K562 (cell line): ENCODE measurements at regions not wholly inside any gene's neighbourhood (a gene's known extent, or its start where the extent isn't known, plus 50 kb on each side); places are given as distances from the start of the nearest gene placed in this dataset.

Experiments
- ATAC-seq: fragments of 200-7000 bp; cut with Tn5 transposase; 3 replicates; pipeline ENCODE4 v1.9.1; 2020; ENCODE audit warnings: moderate library complexity
- BruUV-seq: library from RNA; stranded (reverse); fragments of 400-500 nt; replicated peaks from 2 replicates; lab custom pipeline; 2021; lab: Mats Ljungman, UMichigan
- CTCF ChIA-PET: fragments of 300-600 bp; formaldehyde crosslinking; extraction: SDS; loops from one replicate; lab custom pipeline; 2021; ENCODE audit warnings: low intra/inter-chr PET ratio; lab: Yijun Ruan, JAX
- POLR2A ChIA-PET: fragments of 300-600, 350-650 bp; sonication (Branson Sonifier 250); formaldehyde crosslinking; extraction: SDS; loops from one replicate; lab custom pipeline; 2021; ENCODE audit warnings: antibody characterized with exemption, inconsistent platforms; lab: Yijun Ruan, JAX
- DNase-seq, 4 experiments: peaks; one replicate each; pipeline versions ENCODE4 v3.0.0 to v3.0.0-alpha.2; 2011 to 2018; ENCODE audit warnings: low spot score in 3 of 4, mixed read lengths in 3 of 4; ENCODE audit errors: extremely low read depth in 1 of 4
- FAIRE-seq: peaks from 2 replicates; lab custom pipeline; 2011; peaks lifted over from hg19 to GRCh38; lab: Jason Lieb, UNC
- H2AFZ ChIP-seq: 2 replicates; pipeline ENCODE4 v1.6.0; 2011; ENCODE audit warnings: low read depth, low read length, control low read depth, inconsistent platforms
- H3K27ac ChIP-seq: fragments of 200-600 bp; 3 replicates; pipeline ENCODE4 v1.8.0; 2011; ENCODE audit warnings: low read depth, mild to moderate bottlenecking, control low read depth, inconsistent platforms, low read length, moderate library complexity, mixed read lengths; ENCODE audit errors: extremely low read depth
- H3K27me3 ChIP-seq, 2 experiments: fragments of 300-600 bp in 1 of 2; 2 replicates in 1 of 2; 3 replicates in 1 of 2; pipeline versions ENCODE4 v1.6.0 to v1.8.0; 2011; ENCODE audit warnings: inconsistent platforms in 2 of 2, low read length in 2 of 2, mild to moderate bottlenecking in 1 of 2, mixed read lengths in 1 of 2, moderate library complexity in 1 of 2; ENCODE audit not compliant: control insufficient read depth in 2 of 2, insufficient read depth in 2 of 2
- H3K36me3 ChIP-seq: fragments of 300-600 bp; 3 replicates; pipeline ENCODE4 v1.8.0; 2011; ENCODE audit warnings: mild to moderate bottlenecking, low read length, inconsistent platforms; ENCODE audit not compliant: control insufficient read depth, insufficient read depth
- H3K4me1 ChIP-seq, 2 experiments: fragments of 200-600 bp in 1 of 2; replicated peaks in 1 of 2; 2 replicates in 1 of 2; 3 replicates in 1 of 2; pipeline versions ENCODE4 v1.5.1 to v1.8.0; 2011; ENCODE audit warnings: inconsistent platforms in 2 of 2, low read length in 2 of 2, mild to moderate bottlenecking in 1 of 2, mixed read lengths in 1 of 2, moderate library complexity in 1 of 2; ENCODE audit not compliant: control insufficient read depth in 2 of 2, insufficient read depth in 2 of 2
- H3K4me2 ChIP-seq: 2 replicates; pipeline ENCODE4 v1.6.1; 2011; ENCODE audit warnings: low read length, control low read depth, inconsistent platforms, mixed read lengths; ENCODE audit not compliant: insufficient read depth
- H3K4me3 ChIP-seq: fragments of 200-600 bp; sonication (generic), shearing (Covaris generic); 2 replicates; pipeline ENCODE4 v1.5.1; 2016; ENCODE audit warnings: control low read depth, inconsistent platforms
- H3K79me2 ChIP-seq: fragments of 200-600 bp; 3 replicates; pipeline ENCODE4 v1.8.0; 2011; ENCODE audit warnings: low read length, inconsistent platforms; ENCODE audit not compliant: control insufficient read depth, insufficient read depth
- H3K9ac ChIP-seq, 2 experiments: 2 replicates each; pipeline versions ENCODE4 v1.6.0 to v1.6.1; 2011; ENCODE audit warnings: low read depth in 2 of 2, low read length in 2 of 2, control low read depth in 1 of 2, inconsistent platforms in 1 of 2, mild to moderate bottlenecking in 1 of 2, mixed read lengths in 1 of 2; ENCODE audit not compliant: insufficient read depth in 1 of 2
- H3K9me1 ChIP-seq: one replicate; pipeline ENCODE4 v1.6.0; 2011; ENCODE audit warnings: inconsistent platforms, mild to moderate bottlenecking, low read length, moderate library complexity; ENCODE audit not compliant: control insufficient read depth, insufficient read depth
- H3K9me3 ChIP-seq: replicated peaks from 2 replicates; pipeline ENCODE4 v1.5.1; 2011; ENCODE audit warnings: low read depth, low read length, inconsistent platforms; ENCODE audit not compliant: control insufficient read depth, insufficient read depth
- H4K20me1 ChIP-seq: replicated peaks from 2 replicates; pipeline ENCODE4 v1.6.1; 2011; ENCODE audit warnings: low read length, inconsistent platforms, mixed read lengths; ENCODE audit not compliant: control insufficient read depth, insufficient read depth
- ILK ChIP-seq: fragments of 450-650 bp; IDR thresholded peaks from 2 replicates; pipeline ENCODE4 v1.6.1; 2016; ENCODE audit warnings: missing genetic modification characterization, low read depth, mild to moderate bottlenecking, missing compliant biosample characterization, moderate library complexity, borderline replicate concordance
- MAFG ChIP-seq: fragments of 450-650 bp; conservative IDR thresholded peaks from 2 replicates; pipeline ENCODE4 v1.6.1; 2016; ENCODE audit warnings: missing genetic modification characterization, missing compliant biosample characterization
- PHF21A ChIP-seq: fragments of 450-650 bp; IDR thresholded peaks from 2 replicates; pipeline ENCODE4 v1.6.1; 2017; ENCODE audit warnings: low read depth, borderline replicate concordance
- SRSF9 ChIP-seq: fragments of 200-400 bp; formaldehyde crosslinking; IDR thresholded peaks from 2 replicates; pipeline ENCODE4 v1.6.1; 2017; ENCODE audit warnings: low read depth, low read length, borderline replicate concordance
- TCF3 ChIP-seq: sonication (generic); formaldehyde crosslinking; IDR thresholded peaks from 2 replicates; pipeline ENCODE4 v1.4.0; 2020; ENCODE audit warnings: mild to moderate bottlenecking, missing genetic modification reagents
- TRIM24 ChIP-seq, 2 experiments: fragments of 450-650 bp; IDR thresholded peaks; 2 replicates each; pipeline ENCODE4 v1.6.1; 2016
- ZNF445 ChIP-seq: fragments of 250-450 bp; sonication (Bioruptor Pico); IDR thresholded peaks from 2 replicates; pipeline ENCODE4 v1.4.0; 2020; ENCODE audit warnings: low read depth, mild to moderate bottlenecking, moderate library complexity
- WGBS: fragments of 100-300 bp; shearing (Covaris generic); methylation state at CpG from one replicate; pipeline ENCODE4 v1.1.6; 2016; ENCODE audit warnings: low coverage, mixed read lengths; ENCODE audit not compliant: insufficient coverage; ENCODE audit errors: missing lambda C conversion rate; 5-methylcytosine and 5-hydroxymethylcytosine counted together
- in situ Hi-C: fragments of 300-500 bp; cut with MboI; formaldehyde crosslinking; loops from 4 replicates; pipeline ENCODE4 v1.15.0; 2018; ENCODE audit warnings: inconsistent platforms, mixed read lengths
- intact Hi-C: fragments of 100-400 bp; cut with micrococcal nuclease; formaldehyde crosslinking; loops from 2 replicates; pipeline ENCODE4 v1.14.2; 2022
- TF ChIP-seq, protein P1 (sequence below): fragments of 450-650 bp; IDR thresholded peaks from 2 replicates; pipeline ENCODE4 v1.6.1; 2018; ENCODE audit warnings: mild to moderate bottlenecking, low read depth; ENCODE audit not compliant: partially characterized antibody
- TF ChIP-seq, protein P2 (sequence below): fragments of 450-650 bp; IDR thresholded peaks from 2 replicates; pipeline ENCODE4 v1.6.1; 2017; ENCODE audit warnings: antibody characterized with exemption
- TF ChIP-seq, protein P3 (sequence below): fragments of 450-650 bp; IDR thresholded peaks from 2 replicates; pipeline ENCODE4 v1.6.1; 2018; ENCODE audit not compliant: partially characterized antibody

DNA sequence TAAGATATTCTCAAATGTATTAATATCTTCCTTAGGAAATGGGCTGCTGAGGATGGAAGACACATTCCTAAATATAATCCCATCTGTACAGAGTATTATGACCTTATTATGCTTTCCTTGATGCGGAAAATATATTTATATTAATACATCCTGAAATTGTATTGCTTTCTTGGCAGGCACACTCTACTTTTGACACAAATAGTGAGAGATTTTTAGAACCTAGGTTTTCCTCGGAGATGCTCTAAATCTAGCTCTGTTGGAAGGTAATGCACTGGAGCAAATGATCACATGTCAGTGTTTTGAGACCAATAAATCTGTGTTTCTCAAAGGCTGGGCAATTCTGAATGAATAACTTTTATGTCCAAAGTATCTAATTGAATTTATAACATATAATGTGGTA, 94.3 kb upstream of the MAGEC2 start:
- DNase-seq = no peak
- Histone ChIP-seq H3K36me3 (no peaks in the 10 kb centered on the region), H3K27me3 (no peaks in the 10 kb centered on the region), H3K27ac (no peak overlapping the region), H3K9me1 (no peaks in the 10 kb centered on the region), H2AFZ (no peak overlapping the region), H3K9ac (no peak overlapping the region), H3K4me3 (no peak overlapping the region), H3K9me3 (no peaks in the 10 kb centered on the region), H3K79me2 (no peaks in the 10 kb centered on the region), H3K4me1 (no peaks in the 10 kb centered on the region), H4K20me1 (no peaks in the 10 kb centered on the region), H3K4me2 (no peak overlapping the region)
- in situ Hi-C loops (no loop called here), intact Hi-C loops (no loop called here)
- CTCF ChIA-PET = no interaction called here
- FAIRE-seq = no peak
- WGBS = 0% methylated on average over 2 of the region's 2 CpGs
- ATAC-seq = no peak
- no TSS peak for BruUV-seq
- TF ChIP-seq PHF21A = no peak
- TF ChIP-seq TCF3 (CRISPR knock-in tag) = no peak
- TF ChIP-seq TRIM24 (IDR thresholded peaks at IDR 0.05) = no peak
- TF ChIP-seq SRSF9 = no peak
- TF ChIP-seq, protein P1, sequence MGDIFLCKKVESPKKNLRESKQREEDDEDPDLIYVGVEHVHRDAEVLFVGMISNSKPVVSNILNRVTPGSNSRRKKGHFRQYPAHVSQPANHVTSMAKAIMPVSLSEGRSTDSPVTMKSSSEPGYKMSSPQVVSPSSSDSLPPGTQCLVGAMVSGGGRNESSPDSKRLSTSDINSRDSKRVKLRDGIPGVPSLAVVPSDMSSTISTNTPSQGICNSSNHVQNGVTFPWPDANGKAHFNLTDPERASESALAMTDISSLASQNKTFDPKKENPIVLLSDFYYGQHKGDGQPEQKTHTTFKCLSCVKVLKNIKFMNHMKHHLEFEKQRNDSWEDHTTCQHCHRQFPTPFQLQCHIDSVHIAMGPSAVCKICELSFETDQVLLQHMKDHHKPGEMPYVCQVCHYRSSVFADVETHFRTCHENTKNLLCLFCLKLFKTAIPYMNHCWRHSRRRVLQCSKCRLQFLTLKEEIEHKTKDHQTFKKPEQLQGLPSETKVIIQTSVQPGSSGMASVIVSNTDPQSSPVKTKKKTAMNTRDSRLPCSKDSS = no peak
- TF ChIP-seq ILK (tag) = no peak
- TF ChIP-seq, protein P2, sequence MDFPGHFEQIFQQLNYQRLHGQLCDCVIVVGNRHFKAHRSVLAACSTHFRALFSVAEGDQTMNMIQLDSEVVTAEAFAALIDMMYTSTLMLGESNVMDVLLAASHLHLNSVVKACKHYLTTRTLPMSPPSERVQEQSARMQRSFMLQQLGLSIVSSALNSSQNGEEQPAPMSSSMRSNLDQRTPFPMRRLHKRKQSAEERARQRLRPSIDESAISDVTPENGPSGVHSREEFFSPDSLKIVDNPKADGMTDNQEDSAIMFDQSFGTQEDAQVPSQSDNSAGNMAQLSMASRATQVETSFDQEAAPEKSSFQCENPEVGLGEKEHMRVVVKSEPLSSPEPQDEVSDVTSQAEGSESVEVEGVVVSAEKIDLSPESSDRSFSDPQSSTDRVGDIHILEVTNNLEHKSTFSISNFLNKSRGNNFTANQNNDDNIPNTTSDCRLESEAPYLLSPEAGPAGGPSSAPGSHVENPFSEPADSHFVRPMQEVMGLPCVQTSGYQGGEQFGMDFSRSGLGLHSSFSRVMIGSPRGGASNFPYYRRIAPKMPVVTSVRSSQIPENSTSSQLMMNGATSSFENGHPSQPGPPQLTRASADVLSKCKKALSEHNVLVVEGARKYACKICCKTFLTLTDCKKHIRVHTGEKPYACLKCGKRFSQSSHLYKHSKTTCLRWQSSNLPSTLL = no peak
- TF ChIP-seq MAFG (tag) = no peak
- TF ChIP-seq ZNF445 (CRISPR knock-in tag) = no peak
- TF ChIP-seq, protein P3, sequence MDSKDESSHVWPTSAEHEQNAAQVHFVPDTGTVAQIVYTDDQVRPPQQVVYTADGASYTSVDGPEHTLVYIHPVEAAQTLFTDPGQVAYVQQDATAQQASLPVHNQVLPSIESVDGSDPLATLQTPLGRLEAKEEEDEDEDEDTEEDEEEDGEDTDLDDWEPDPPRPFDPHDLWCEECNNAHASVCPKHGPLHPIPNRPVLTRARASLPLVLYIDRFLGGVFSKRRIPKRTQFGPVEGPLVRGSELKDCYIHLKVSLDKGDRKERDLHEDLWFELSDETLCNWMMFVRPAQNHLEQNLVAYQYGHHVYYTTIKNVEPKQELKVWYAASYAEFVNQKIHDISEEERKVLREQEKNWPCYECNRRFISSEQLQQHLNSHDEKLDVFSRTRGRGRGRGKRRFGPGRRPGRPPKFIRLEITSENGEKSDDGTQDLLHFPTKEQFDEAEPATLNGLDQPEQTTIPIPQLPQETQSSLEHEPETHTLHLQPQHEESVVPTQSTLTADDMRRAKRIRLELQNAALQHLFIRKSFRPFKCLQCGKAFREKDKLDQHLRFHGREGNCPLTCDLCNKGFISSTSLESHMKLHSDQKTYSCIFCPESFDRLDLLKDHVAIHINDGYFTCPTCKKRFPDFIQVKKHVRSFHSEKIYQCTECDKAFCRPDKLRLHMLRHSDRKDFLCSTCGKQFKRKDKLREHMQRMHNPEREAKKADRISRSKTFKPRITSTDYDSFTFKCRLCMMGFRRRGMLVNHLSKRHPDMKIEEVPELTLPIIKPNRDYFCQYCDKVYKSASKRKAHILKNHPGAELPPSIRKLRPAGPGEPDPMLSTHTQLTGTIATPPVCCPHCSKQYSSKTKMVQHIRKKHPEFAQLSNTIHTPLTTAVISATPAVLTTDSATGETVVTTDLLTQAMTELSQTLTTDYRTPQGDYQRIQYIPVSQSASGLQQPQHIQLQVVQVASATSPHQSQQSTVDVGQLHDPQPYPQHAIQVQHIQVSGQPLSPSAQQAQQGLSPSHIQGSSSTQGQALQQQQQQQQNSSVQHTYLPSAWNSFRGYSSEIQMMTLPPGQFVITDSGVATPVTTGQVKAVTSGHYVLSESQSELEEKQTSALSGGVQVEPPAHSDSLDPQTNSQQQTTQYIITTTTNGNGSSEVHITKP = no peak
- POLR2A ChIA-PET = no interaction called here
